Omental fat pad (tissue), 3 donors: ENCODE measurements at regions not wholly inside any gene's neighbourhood (a gene's known extent, or its start where the extent isn't known, plus 50 kb on each side); places are given as distances from the start of the nearest gene placed in this dataset.

Source experiments
- ATAC-seq: fragments of 150-250 bp; one replicate; pipeline ENCODE4 v1.9.1; 2016; ENCODE audit warnings: mild to moderate bottlenecking, moderate library complexity; ENCODE audit not compliant: low FRiP score
- DNase-seq: peaks from one replicate; pipeline ENCODE4 v3.0.0-alpha.2; 2019; ENCODE audit warnings: low spot score
- TF ChIP-seq, protein P1 (sequence below), 3 donors: fragments of 450-650 bp; IDR thresholded peaks; one replicate each; pipeline ENCODE4 v1.5.1; 2016 to 2017; ENCODE audit warnings: antibody characterized with exemption in 3 of 3, mild to moderate bottlenecking in 3 of 3, moderate library complexity in 2 of 3

DNA sequence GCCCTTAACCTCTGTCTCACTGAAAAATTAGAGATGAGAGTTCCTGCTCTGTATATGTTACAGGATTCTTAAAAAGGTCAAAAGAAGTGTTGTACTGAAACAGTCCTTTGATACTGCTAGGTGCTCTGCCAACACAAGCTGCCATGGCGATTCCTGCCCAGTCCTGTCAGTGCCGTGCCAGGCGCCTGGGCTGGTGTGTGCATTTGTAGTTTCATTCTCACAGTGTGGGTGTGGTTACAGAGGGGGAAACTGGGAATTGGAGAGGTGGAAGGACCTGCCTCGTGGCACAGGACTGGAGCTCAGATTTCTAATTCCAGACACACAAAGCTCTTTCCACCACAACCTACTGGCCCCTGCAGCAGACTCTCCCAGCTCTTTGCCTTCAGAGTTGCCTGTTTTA, 122.3 kb upstream of the RAB6C start:
- DNase-seq (no peak), ATAC-seq (no peak)
- TF ChIP-seq, protein P1, sequence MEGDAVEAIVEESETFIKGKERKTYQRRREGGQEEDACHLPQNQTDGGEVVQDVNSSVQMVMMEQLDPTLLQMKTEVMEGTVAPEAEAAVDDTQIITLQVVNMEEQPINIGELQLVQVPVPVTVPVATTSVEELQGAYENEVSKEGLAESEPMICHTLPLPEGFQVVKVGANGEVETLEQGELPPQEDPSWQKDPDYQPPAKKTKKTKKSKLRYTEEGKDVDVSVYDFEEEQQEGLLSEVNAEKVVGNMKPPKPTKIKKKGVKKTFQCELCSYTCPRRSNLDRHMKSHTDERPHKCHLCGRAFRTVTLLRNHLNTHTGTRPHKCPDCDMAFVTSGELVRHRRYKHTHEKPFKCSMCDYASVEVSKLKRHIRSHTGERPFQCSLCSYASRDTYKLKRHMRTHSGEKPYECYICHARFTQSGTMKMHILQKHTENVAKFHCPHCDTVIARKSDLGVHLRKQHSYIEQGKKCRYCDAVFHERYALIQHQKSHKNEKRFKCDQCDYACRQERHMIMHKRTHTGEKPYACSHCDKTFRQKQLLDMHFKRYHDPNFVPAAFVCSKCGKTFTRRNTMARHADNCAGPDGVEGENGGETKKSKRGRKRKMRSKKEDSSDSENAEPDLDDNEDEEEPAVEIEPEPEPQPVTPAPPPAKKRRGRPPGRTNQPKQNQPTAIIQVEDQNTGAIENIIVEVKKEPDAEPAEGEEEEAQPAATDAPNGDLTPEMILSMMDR (IDR thresholded peaks at IDR 0.05) = no peak

DNA sequence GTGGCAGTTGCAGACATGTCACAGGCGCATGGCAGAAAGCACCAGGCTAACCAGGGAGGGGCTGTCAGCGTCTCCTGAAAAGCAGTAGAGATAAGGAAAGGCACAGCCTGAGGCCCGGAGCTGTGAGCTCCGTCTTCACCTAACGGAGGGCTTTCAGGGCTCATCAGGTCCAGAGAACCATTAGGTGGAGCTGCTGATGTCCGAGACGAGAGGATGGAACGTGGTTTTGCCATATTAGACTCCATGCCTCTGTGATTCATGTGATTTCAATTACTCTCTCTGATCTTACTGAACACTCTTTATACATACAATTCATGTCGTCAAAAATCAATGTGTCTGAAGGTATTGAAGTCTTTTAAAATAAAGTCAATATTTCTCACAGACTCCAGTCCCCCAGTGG, 120.3 kb upstream of the RAB6C start:
- no peak for ATAC-seq
- DNase-seq = no peak
- TF ChIP-seq, protein P1 (IDR thresholded peaks at IDR 0.05) = no peak

DNA sequence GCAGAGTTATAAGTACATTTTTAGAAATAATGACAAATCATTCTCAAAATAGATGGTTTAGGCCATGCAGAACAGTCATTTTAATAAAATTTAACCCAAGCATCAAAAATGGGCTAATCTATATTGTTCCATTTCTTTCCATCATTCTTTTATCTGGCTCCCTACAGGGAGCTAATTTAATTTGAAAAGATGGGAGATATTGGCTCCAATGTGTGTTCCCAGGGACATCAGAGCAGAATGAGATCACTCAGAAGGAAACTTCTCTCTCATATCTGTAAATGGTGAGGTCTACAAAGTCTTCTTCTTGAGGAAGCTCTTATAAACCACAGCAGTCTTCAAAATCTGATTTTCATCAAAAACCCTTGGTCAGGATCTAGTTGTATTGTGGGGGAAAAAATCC, 119.4 kb upstream of the RAB6C start:
- DNase-seq (no peak), ATAC-seq (no peak)
- TF ChIP-seq, protein P1 (IDR thresholded peaks at IDR 0.05) = no peak

DNA sequence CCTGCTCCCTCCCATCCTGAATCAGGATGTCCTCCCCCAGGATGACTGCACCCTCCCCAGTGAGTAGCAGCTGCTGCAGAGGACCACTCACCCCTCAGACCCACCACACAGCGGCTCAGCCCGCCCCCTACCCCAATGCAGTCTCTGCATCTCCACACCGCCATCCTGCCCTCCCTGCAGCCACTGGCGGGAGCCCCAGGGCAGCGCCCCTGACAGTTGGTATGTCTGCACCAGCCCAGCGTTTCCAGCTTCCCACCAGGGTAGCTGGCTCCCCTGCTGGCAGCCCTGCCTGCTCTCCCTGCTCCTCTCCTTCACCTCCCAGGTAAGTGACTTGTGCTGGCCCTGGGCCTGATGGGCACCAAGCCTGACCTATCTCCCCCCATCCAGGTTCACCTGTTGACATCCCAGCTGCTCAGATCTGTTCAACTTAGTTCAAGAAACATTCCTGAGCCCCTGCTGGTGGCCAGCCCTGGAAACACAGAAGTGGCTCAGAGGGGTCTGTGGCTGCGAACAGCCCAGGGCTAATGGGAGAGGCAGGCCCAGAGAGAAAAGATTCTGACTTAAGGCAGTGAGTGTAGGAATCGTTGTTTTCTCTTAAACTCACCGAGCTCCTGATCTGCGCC, 117.7 kb upstream of the RAB6C start:
- DNase-seq (no peak), ATAC-seq (no peak)
- TF ChIP-seq, protein P1 (IDR thresholded peaks at IDR 0.05) = no peak

DNA sequence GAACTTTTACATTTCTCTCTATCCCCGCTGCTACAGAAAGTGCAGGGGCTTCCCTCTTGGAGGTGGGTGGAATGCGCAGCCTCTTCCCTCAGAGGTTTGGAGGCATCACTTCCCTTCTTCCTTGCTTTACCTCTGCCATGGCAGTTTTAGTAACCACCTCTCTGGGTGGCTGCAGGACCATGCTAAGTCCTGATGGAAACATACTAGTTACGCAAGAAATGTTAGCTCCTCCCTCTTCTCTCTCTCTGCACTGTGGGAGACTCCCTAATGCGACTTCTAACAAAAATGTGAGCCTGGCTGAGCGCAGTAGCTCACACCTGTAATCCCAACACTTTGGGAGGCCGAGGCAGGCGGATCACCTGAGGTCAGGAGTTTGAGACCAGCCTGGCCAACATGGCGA, 116.8 kb upstream of the RAB6C start:
- no peak for DNase-seq
- ATAC-seq = no peak
- TF ChIP-seq, protein P1 (IDR thresholded peaks at IDR 0.05) = no peak

DNA sequence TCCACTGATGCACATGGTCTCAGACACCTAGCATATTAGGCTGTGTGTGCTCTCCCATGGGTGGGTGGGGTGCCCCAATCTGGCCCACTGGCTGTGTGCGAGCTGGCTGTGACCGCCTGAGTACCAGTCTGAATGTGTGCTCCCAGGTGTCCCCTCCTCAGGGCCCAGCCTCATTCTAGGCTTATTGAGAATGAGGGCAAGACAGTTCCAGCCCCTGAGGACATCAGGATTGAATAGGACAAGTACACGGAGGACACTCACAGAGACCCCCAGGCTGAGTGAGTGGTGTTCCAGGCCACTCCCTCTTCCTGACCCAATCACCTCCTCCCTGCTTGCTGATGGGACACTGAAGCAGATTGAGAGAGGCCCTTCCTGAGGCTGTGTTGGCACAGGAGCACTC, 116.1 kb upstream of the RAB6C start:
- DNase-seq = no peak
- TF ChIP-seq, protein P1 (IDR thresholded peaks at IDR 0.05) = no peak
- ATAC-seq = no peak

DNA sequence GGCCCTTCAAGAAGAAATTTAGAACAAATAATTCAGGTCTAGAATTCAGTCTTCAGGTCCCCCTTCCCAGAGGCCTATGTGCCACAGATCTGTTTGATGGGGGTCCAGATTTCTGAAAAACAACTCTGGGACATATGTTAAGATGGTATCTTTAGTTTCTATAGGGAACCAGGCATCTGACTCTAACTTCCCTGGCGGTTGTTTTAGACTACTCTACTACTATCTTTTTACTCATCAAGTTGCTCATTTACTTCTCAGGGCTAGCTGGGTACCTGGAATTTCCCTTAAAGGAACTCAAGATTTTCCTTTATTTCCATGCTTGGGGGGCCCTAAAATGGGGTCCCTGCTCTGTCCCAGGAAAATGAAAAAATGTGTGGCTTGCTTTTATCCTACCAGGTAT, 114.7 kb upstream of the RAB6C start:
- DNase-seq (no peak), ATAC-seq (no peak)
- TF ChIP-seq, protein P1 (IDR thresholded peaks at IDR 0.05) = no peak
